Muscle layer of colon (tissue), 2 donors: ENCODE measurements at regions not wholly inside any gene's neighbourhood (a gene's known extent, or its start where the extent isn't known, plus 50 kb on each side); places are given as distances from the start of the nearest gene placed in this dataset.
"Not testable (repeated sequence)": the region's sequence is repeated elsewhere in the genome, so short reads cannot be mapped to it uniquely, and the experiment has no call there.

Source experiments
- H3K27ac ChIP-seq: one replicate; pipeline ENCODE4 v1.7.0; 2013; ENCODE audit warnings: low read depth, mild to moderate bottlenecking, low read length, moderate library complexity
- H3K27me3 ChIP-seq, 2 donors: one replicate each; pipeline ENCODE4 v1.7.0; 2013; ENCODE audit warnings: low read length in 2 of 2, mild to moderate bottlenecking in 2 of 2; ENCODE audit not compliant: insufficient read depth in 2 of 2, control insufficient read depth in 1 of 2
- H3K36me3 ChIP-seq: one replicate; pipeline ENCODE4 v1.7.0; 2013; ENCODE audit warnings: mild to moderate bottlenecking, low read length; ENCODE audit not compliant: insufficient read depth
- H3K4me1 ChIP-seq: one replicate; pipeline ENCODE4 v1.7.0; 2013; ENCODE audit warnings: mild to moderate bottlenecking, low read length; ENCODE audit not compliant: insufficient read depth
- H3K4me3 ChIP-seq, 2 donors: one replicate each; pipeline ENCODE4 v1.7.0; 2013; ENCODE audit warnings: low read length in 2 of 2, low read depth in 1 of 2, mild to moderate bottlenecking in 1 of 2, moderate library complexity in 1 of 2
- H3K9ac ChIP-seq: one replicate; pipeline ENCODE4 v1.7.0; 2013; ENCODE audit warnings: low read length
- H3K9me3 ChIP-seq: one replicate; pipeline ENCODE4 v1.7.0; 2013; ENCODE audit warnings: mild to moderate bottlenecking, low read length
- donor health status: abdominal sarcoma.
- donor health status: Adenocarcinoma of cecum.

GRCh38 chr7:72266-73057, 119.9 kb upstream of the FAM20C start:
- not testable (repeated sequence) for H3K4me3 ChIP-seq, H3K27ac ChIP-seq, H3K9ac ChIP-seq, H3K36me3 ChIP-seq, H3K9me3 ChIP-seq, H3K27me3 ChIP-seq
- H3K4me1 ChIP-seq = peaks cover 14% of the 10 kb centered on the region

GRCh38 chr7:73058-73331, 119.4 kb upstream of the FAM20C start:
- H3K27me3 ChIP-seq, H3K9ac ChIP-seq, H3K9me3 ChIP-seq, H3K27ac ChIP-seq, H3K4me3 ChIP-seq, H3K36me3 ChIP-seq, H3K4me1 ChIP-seq: not testable (repeated sequence)

GRCh38 chr7:74008-74540, 118.3 kb upstream of the FAM20C start:
- H3K36me3 ChIP-seq, H3K4me3 ChIP-seq, H3K27ac ChIP-seq, H3K4me1 ChIP-seq, H3K9ac ChIP-seq, H3K27me3 ChIP-seq, H3K9me3 ChIP-seq: not testable (repeated sequence)

DNA sequence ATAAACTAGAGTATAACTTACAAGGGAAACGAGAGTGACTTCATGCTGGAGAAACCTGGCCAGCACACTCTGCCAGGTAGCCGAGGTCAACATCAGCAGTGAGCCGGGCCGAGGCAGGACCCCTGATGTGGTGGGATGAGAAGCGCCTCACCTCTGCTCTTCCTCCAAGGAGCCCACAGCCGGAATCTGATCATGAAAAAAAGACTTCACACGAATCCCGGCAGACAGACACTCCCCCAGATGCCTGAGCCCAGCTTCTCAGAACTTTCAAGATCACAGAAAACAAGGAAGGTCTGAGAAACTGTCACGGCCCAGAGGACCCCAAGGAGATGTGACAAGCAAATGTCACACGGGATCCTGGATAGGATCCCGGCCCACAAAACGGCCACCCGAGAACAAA, 116.9 kb upstream of the FAM20C start:
- not testable (repeated sequence) for H3K9me3 ChIP-seq, H3K9ac ChIP-seq, H3K36me3 ChIP-seq, H3K4me3 ChIP-seq, H3K27me3 ChIP-seq, H3K4me1 ChIP-seq, H3K27ac ChIP-seq

- H3K27ac ChIP-seq, H3K27me3 ChIP-seq, H3K9me3 ChIP-seq, H3K4me3 ChIP-seq, H3K9ac ChIP-seq, H3K4me1 ChIP-seq, H3K36me3 ChIP-seq: not testable (repeated sequence)
Measured at GRCh38 chr7:76202-76601, 116.2 kb upstream of the FAM20C start.

GRCh38 chr7:76829-77395, 115.5 kb upstream of the FAM20C start:
- H3K9me3 ChIP-seq, H3K27ac ChIP-seq, H3K9ac ChIP-seq, H3K27me3 ChIP-seq, H3K4me3 ChIP-seq, H3K4me1 ChIP-seq, H3K36me3 ChIP-seq: not testable (repeated sequence)

DNA sequence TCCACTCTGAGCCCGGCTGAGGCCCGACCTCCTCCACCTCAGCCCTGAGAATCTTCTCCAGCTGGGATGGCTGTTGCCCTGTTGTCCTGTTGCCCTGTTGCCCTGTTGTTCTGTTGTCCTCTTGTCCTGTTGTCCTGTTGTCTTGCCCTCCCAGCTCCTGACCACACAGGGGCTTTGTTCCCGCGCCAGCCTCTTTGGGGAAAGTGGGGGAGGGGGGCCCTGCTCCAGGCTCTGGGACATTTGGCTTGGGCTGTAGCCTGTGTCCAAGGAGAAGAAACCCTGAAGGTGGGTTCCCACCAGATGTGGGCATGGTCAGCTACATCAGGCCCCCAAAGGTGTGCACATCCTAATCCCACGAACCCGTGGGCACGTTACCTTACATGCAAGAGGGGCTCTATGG, 113.5 kb upstream of the FAM20C start:
- not testable (repeated sequence) for H3K27me3 ChIP-seq, H3K4me3 ChIP-seq, H3K9ac ChIP-seq, H3K27ac ChIP-seq, H3K4me1 ChIP-seq, H3K36me3 ChIP-seq, H3K9me3 ChIP-seq

DNA sequence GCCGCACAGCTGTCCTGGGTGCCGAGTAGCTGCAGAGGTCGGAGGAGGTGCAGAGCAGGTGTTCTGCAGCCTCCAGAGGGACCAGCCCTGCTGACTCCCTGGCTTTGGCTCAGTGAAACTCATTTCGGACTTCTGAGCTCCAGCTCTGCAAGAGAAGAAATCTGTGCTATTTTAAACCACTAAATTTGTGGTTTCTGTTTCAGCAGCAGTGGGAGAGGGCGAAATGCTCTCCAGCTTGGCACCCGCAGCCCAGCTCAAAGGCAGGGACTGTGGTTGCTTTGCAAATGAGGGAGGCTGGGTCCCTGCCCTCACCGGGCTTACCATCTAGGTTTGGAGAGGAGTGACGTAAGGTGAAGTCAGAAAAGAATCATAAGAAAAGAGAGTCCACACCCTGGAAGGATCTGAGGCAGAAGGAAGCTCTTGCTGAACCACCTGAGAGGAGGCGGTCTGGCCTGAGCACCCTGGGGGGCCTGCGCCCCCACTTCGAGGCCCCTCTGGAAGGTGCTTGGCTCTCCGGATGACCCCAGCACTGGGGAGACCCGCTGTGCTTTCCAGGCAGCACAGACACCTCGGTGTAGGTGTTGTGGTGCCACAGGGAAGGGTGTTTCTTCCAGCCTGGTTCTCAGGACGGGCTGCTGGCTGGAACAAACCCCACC, 112.8 kb upstream of the FAM20C start:
- not testable (repeated sequence) for H3K9ac ChIP-seq, H3K36me3 ChIP-seq, H3K27ac ChIP-seq, H3K4me3 ChIP-seq, H3K4me1 ChIP-seq, H3K9me3 ChIP-seq, H3K27me3 ChIP-seq

DNA sequence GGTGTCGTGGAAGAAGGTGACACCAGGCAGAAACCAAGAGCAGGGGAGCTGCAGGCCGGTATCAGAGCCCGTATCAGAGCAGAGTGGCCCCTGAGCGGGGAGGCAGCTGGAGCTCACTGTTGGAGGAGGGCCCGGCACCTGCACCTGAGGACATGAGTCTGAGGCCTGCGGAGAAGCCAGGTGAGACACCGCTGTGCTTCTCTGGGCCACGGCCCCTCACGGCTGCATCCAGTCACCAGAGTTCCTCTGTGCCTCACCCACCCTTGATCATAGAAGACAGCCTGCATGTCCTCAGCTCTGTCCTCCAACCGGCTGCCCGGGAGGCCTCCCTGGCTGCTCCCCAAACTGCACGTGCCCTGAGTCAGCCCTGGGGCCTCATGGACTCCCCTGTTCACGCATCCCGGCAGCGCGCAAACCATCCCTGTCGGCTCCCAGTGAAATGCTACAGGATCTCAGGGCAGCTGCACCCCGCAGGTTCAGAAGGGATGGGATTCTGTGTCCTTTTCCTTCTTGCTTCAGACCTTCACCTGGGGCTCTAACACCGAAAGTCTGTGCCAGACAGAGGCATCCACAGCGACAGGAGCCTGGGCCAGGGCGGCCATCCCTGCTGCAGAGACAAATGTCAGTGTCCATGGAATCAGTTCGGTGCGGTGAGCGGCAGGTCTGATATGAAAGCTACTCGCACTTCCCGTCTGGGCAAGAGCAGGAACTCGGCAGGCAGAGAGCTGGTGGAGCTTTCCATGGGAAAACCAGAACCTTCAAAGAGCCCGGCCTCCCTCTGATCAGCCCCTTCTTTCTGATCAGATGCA, 111.9 kb upstream of the FAM20C start:
- no peak overlapping the region for H3K9ac ChIP-seq
- no peak overlapping the region for H3K4me3 ChIP-seq
- H3K9me3 ChIP-seq = no peaks in the 10 kb centered on the region
- H3K27me3 ChIP-seq = no peaks in the 10 kb centered on the region
- no peak overlapping the region for H3K27ac ChIP-seq
- H3K4me1 ChIP-seq = peaks cover 12% of the 10 kb centered on the region
- no peaks in the 10 kb centered on the region for H3K36me3 ChIP-seq

- Histone ChIP-seq H3K27ac (no peak overlapping the region), H3K36me3 (no peaks in the 10 kb centered on the region), H3K9ac (no peak overlapping the region), H3K4me1 (peaks cover 21% of the 10 kb centered on the region), H3K27me3 (no peaks in the 10 kb centered on the region), H3K4me3 (no peak overlapping the region), H3K9me3 (no peaks in the 10 kb centered on the region)
Measured at GRCh38 chr7:81068-81925, 111.1 kb upstream of the FAM20C start.
